Muscle of back (tissue), 3 donors: ENCODE measurements at regions not wholly inside any gene's neighbourhood (a gene's known extent, or its start where the extent isn't known, plus 50 kb on each side); places are given as distances from the start of the nearest gene placed in this dataset.
A peak's percentile ranks its signal among the peaks of the same experiment; 100 is the strongest.

Experiments used
- DNase-seq, 3 donors: peaks; one replicate each; pipeline versions ENCODE4 v3.0.0 to v3.0.0-alpha.2; 2013

DNA sequence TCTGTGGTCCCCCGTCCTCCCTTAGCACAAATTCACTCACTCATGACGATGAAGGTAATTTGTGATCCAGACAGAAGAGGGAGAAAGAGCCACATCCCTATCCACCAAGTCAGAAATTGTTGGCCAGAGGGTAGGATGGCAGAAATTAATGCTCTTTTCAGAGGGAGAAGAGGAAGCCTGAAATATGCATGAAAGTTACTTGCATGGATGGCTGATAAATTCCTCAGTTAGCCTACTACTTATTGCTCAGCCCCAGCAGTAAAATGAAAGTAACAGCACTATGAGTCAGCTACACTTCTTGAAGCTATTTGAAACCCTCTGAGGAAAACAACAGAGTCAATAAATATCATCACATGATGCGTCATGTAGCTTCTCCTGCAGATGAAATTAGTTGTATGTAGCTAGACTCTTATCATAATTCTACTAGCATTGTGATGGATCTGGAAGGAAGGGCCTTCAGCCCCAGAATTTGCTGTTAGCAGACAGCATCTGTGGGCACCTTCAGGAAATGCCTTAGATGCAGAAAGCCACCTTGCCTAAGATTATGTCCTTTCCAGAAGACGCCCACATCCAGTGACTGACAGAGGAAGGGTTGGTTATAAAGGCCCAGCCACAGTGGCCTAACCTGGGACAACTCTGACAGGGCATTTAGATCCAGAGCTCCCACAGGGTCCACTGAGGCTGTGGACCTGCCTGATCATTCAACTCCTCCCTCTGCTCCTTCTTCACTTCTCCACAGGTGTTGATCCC is 81.2 kb upstream of the CCDC112 start:
- DNase-seq, result peak; percentile 48 to 80 (median 66)

GRCh38 chr5:115375893-115376292 is 79.4 kb upstream of the CCDC112 start:
- DNase-seq, result peak; percentile 39 to 67 (median 40)

GRCh38 chr5:115374057-115374775 is 77.8 kb upstream of the CCDC112 start:
- no peak for DNase-seq

GRCh38 chr5:115372146-115372545 is 75.7 kb upstream of the CCDC112 start:
- DNase-seq, result peak; percentile 40 to 74 (median 52)

DNA sequence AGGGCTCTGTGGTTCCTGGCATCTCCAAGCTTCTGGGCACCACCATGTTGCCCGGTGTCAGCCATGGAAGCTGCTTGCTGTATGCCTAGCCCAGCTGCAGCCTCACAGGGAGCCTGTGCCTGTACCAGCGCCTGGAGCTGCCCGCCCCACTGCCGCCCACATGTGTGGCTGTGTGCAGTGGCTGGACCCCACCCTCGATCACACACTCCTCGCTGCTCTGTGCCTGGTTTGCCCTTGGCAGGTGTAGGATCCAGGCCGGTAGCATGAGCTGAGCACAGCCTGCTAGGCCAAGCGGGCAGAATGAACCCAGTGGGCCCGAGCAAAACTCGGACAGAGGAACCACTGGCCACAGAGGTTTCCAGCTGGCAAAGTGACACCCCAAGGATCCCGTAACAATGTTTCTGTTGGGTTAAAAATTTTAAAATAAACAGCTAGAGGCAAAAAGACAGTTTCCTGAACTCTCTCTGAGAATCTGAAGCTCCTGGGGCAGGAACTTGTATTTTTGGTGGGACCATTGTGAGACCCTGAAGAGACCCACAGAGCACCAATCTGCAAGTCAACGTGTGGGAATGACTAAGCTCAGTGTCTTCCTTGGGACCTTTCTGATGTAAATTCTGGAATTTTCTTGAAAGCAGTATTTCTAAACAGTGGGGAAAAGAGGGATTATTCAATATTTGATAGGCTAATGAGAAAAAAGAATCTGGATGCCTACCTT is 73.1 kb upstream of the CCDC112 start:
- DNase-seq, result no peak

GRCh38 chr5:115366223-115366622 is 69.8 kb upstream of the CCDC112 start:
- DNase-seq, result peak; percentile 53 to 94 (median 61)

GRCh38 chr5:115363879-115364278 is 67.4 kb upstream of the CCDC112 start:
- DNase-seq, result no peak

DNA sequence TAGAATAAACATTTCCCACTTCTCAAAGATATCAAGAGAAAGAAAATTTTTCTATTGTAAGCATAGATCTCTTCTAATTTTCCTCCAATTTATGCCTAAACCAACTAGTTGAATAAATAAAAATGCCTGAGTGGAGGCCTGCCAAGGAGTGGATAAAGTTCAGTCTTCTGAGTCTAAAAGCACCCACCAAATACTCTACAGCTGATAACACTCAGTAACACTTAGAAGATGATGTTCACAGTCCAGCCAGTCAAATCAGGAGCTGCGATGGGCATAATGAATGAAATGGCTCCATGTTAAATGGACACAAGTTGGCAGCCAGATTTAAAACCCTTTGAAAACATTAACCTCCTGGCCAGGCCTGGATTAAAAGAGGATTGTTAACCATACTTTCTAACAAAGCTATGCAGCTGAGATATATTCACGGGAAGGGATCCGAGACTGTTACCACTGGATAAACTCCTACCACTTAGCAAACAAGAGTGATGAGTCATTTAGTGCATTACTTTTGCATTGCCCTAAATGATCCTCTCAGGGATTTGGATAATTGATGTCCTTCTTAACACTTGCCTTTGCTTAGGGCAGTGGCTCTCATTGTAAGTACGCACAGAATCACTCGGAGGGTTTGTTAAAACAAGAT is 63.7 kb upstream of the CCDC112 start:
- no peak for DNase-seq

GRCh38 chr5:115355767-115356381 is 59.4 kb upstream of the CCDC112 start:
- no peak for DNase-seq

DNA sequence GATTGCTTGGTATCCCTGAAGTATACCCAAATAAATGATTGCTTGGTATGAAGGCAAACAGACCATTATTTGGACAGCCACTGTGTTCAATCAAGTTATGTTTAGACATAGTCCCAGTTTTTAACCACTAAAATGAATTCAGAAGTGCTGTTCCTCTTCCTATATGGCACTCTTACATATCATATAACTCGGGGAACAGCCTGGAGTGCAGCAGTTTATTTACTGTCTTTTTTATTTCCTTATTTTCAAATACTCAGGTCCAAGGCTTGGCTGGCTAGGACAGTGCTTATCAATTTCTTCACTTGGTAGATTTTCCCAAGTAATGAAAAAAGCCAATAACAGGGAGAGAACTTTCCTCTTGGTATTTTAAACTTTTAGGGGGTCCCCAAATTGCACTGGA is 58.6 kb upstream of the CCDC112 start:
- DNase-seq, result no peak

DNA sequence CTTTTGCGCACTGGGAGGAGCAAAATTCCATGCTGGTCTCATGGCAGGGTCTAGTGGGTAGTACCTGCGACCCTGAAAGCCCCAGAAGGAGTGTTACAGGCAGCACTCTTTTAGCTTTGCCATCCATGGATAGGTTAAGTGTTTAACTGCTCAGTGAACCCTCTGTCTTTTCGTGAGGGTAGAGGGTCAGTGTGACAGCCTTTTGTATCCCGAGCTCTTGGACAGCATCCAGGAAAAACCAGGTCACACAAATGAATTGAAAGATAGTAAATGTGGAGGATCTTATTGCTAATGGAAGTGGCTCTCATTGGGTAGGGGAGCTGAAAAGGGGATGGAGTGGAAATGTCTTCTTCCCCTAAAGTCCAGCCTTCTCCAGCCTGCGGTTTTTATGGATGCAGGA is 57.8 kb upstream of the CCDC112 start:
- DNase-seq, result no peak

- no peak for DNase-seq
These were observed 56.1 kb upstream of the CCDC112 start for GRCh38 chr5:115352571-115352970.

DNA sequence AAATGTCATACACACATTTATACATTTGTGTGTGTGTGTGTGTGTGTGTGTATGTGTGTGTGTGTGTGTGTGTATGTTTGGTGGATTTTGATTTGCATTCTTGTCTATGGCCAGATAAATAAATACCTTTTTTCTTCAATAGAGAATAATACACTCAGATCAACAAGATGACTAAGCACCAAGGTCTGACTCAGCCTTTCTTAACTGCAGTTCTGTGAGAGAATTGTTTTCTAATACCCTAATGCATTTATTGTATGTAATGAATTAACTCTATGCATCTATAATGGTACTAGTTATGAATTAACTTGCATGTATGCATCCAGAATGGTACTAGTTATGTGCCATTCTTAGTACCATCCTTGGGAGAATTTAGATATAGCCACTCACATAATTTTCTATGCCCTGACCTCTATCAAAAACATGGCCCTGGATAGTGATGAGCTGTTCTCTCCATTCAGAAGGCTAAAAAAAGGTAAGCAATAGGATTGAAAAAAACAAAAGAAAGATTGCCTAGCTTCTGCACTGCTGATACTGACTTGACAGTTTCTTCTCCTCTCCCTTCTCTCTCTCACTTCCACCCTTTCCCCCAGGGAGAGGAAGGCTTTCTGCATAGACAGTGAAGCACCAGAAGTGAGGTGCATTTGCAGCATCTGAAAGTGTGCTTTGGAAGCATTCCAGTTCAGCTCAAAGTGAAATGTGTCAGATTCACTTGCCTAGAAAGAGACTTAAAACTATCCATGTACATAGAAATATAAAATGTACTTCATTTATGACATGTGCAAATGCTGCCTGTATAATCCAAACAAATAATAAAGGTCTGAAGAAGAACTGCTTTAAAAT is 55.1 kb upstream of the CCDC112 start:
- DNase-seq, result no peak

GRCh38 chr5:115350894-115351293 is 54.4 kb upstream of the CCDC112 start:
- DNase-seq, result no peak

GRCh38 chr5:115349001-115349817 is 52.8 kb upstream of the CCDC112 start:
- DNase-seq, result peak in 2 of 3 donors; percentile 22 to 64

- no peak for DNase-seq
These were observed 51.7 kb upstream of the CCDC112 start for GRCh38 chr5:115348175-115348574.
